ENCODE measurements at regions not wholly inside any gene's neighbourhood (a gene's known extent, or its start where the extent isn't known, plus 50 kb on each side); places are given as distances from the start of the nearest gene placed in this dataset.

DNA sequence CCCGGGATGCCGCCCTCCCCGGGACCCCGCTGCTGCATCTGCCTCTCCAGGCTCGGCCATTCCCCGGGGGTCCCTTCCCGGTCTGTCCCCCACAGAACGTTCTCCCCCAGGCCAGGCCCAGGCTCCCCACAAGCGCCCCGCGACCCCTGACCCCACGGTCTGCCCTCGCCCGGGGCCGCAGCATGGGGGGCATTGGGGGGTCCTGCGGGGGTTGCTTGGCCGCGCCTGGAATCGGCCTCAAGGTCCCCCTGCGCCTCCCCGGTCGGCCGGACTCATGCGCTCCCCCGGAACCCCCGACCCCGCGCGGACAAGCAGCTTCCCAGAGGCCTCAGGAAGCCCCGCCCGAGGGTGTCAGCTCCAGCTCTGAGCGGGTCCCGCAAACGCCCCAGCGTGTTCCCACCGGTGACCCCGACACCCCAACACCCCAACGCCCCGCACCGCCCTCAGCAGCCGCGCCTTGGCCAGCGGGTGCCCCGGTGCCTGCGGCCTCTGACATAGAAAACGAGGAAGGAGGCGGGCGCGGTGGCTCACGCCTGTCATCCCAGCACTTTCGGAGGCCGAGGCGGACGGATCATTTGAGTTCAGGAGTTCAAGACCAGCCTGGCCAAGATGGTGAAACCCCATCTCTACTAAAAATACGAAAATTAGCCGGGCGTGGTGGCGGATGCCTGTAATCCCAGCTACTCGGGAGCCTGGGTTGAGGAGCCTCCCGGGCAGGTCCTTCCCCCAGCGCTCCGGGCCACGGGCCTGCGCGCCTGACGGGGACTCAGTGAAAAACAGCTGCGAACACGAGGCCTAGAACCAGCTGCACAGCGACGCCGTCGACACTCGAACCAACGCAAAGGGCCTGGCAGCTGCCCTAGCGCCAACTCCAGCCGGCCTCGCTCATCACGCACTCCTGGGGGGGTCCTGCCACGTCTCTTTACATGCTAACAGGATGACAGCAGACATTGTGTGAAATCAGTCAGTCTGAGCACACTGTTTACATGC lies 61.8 kb upstream of the CTDP1 start:
- TF ChIP-seq, protein P1, sequence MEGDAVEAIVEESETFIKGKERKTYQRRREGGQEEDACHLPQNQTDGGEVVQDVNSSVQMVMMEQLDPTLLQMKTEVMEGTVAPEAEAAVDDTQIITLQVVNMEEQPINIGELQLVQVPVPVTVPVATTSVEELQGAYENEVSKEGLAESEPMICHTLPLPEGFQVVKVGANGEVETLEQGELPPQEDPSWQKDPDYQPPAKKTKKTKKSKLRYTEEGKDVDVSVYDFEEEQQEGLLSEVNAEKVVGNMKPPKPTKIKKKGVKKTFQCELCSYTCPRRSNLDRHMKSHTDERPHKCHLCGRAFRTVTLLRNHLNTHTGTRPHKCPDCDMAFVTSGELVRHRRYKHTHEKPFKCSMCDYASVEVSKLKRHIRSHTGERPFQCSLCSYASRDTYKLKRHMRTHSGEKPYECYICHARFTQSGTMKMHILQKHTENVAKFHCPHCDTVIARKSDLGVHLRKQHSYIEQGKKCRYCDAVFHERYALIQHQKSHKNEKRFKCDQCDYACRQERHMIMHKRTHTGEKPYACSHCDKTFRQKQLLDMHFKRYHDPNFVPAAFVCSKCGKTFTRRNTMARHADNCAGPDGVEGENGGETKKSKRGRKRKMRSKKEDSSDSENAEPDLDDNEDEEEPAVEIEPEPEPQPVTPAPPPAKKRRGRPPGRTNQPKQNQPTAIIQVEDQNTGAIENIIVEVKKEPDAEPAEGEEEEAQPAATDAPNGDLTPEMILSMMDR (IDR thresholded peaks at IDR 0.05) = no peak
- TF ChIP-seq POLR2A (IDR thresholded peaks at IDR 0.05) = no peak

Measured in thyroid gland (tissue), 4 donors.